ENCODE measurements at regions not wholly inside any gene's neighbourhood (a gene's known extent, or its start where the extent isn't known, plus 50 kb on each side); places are given as distances from the start of the nearest gene placed in this dataset.

- TF ChIP-seq CTCF (IDR thresholded peaks at IDR 0.05; ENCODE audit: insufficient read depth, low read depth, low read length) (no peak), EZH2 (IDR thresholded peaks at IDR 0.05; ENCODE audit: insufficient read depth, low read length) (no peak)
These were observed 83.2 kb upstream of the COL1A2 start for GRCh38 chr7:94311515-94311914.

Measured in astrocyte (in vitro differentiated cells and primary cell).